Tibial nerve (tissue), 4 donors: ENCODE measurements at regions not wholly inside any gene's neighbourhood (a gene's known extent, or its start where the extent isn't known, plus 50 kb on each side); places are given as distances from the start of the nearest gene placed in this dataset.
"Not testable (repeated sequence)": the region's sequence is repeated elsewhere in the genome, so short reads cannot be mapped to it uniquely, and the experiment has no call there.

Source experiments
- CTCF ChIP-seq, 5 experiments: fragments of 200-600 bp in 3 of 5; fragments of 450-650 bp in 2 of 5; sonication (generic) in 3 of 5; IDR thresholded peaks; one replicate each; pipeline ENCODE4 v1.5.1; 2016 to 2019; ENCODE audit warnings: antibody characterized with exemption in 5 of 5, mild to moderate bottlenecking in 3 of 5, moderate library complexity in 2 of 5
- EP300 ChIP-seq, 2 donors: sonication (generic); formaldehyde crosslinking; IDR thresholded peaks; one replicate each; pipeline ENCODE4 v1.6.1; 2017; ENCODE audit warnings: antibody characterized with exemption in 2 of 2, mild to moderate bottlenecking in 1 of 2

- TF ChIP-seq EP300, CTCF (IDR thresholded peaks at IDR 0.05): not testable (repeated sequence)
These were observed 180.9 kb downstream of the CEP170 start for GRCh38 chr1:243074224-243074623.
